Neutrophil (primary cell): ENCODE measurements at regions not wholly inside any gene's neighbourhood (a gene's known extent, or its start where the extent isn't known, plus 50 kb on each side); places are given as distances from the start of the nearest gene placed in this dataset.

ENCODE experiments used
- H3K27ac ChIP-seq: fragments of 200-600 bp; sonication (generic); 2 replicates; pipeline ENCODE4 v1.5.1; 2016; ENCODE audit warnings: mild to moderate bottlenecking, moderate library complexity
- H3K27me3 ChIP-seq: fragments of 200-600 bp; sonication (generic); 2 replicates; pipeline ENCODE4 v1.6.0; 2016; ENCODE audit warnings: mild to moderate bottlenecking
- H3K36me3 ChIP-seq: fragments of 200-600 bp; sonication (generic); 2 replicates; pipeline ENCODE4 v1.5.1; 2017
- H3K4me1 ChIP-seq, 2 experiments: fragments of 200-600 bp in 1 of 2; sonication (generic) in 1 of 2; 1 replicate in 1 of 2; 2 replicates in 1 of 2; pipeline versions ENCODE4 v1.5.1 to v1.6.1; 2013 to 2016; ENCODE audit warnings: low read depth in 1 of 2, low read length in 1 of 2, mild to moderate bottlenecking in 1 of 2, moderate library complexity in 1 of 2; ENCODE audit not compliant: control insufficient read depth in 1 of 2, insufficient read depth in 1 of 2
- H3K4me3 ChIP-seq, 2 experiments: fragments of 200-600 bp in 1 of 2; sonication (generic) in 1 of 2; 1 replicate in 1 of 2; 2 replicates in 1 of 2; pipeline ENCODE4 v1.5.1; 2013 to 2016; ENCODE audit warnings: low read depth in 1 of 2, low read length in 1 of 2, mild to moderate bottlenecking in 1 of 2, moderate library complexity in 1 of 2
- H3K9me3 ChIP-seq: fragments of 200-600 bp; sonication (generic); 2 replicates; pipeline ENCODE4 v1.5.1; 2016
- TF ChIP-seq, protein P1 (sequence below): fragments of 200-600 bp; sonication (generic); IDR thresholded peaks from 2 replicates; pipeline ENCODE4 v1.5.1; 2016; ENCODE audit warnings: antibody characterized with exemption

GRCh38 chr9:28025186-28025585 is 451.9 kb upstream of the C9orf72 start:
- TF ChIP-seq, protein P1, sequence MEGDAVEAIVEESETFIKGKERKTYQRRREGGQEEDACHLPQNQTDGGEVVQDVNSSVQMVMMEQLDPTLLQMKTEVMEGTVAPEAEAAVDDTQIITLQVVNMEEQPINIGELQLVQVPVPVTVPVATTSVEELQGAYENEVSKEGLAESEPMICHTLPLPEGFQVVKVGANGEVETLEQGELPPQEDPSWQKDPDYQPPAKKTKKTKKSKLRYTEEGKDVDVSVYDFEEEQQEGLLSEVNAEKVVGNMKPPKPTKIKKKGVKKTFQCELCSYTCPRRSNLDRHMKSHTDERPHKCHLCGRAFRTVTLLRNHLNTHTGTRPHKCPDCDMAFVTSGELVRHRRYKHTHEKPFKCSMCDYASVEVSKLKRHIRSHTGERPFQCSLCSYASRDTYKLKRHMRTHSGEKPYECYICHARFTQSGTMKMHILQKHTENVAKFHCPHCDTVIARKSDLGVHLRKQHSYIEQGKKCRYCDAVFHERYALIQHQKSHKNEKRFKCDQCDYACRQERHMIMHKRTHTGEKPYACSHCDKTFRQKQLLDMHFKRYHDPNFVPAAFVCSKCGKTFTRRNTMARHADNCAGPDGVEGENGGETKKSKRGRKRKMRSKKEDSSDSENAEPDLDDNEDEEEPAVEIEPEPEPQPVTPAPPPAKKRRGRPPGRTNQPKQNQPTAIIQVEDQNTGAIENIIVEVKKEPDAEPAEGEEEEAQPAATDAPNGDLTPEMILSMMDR = no peak
- Histone ChIP-seq H3K4me1 (no peaks in the 10 kb centered on the region), H3K9me3 (no peaks in the 10 kb centered on the region), H3K27me3 (no peaks in the 10 kb centered on the region), H3K36me3 (no peaks in the 10 kb centered on the region), H3K27ac (no peak overlapping the region), H3K4me3 (no peak overlapping the region)

- Histone ChIP-seq H3K4me3 (no peak overlapping the region), H3K27me3 (no peaks in the 10 kb centered on the region), H3K36me3 (no peaks in the 10 kb centered on the region), H3K9me3 (no peaks in the 10 kb centered on the region), H3K4me1 (no peaks in the 10 kb centered on the region), H3K27ac (no peak overlapping the region)
- TF ChIP-seq, protein P1 = no peak
These were observed 458.4 kb upstream of the C9orf72 start for GRCh38 chr9:28031521-28032267.

DNA sequence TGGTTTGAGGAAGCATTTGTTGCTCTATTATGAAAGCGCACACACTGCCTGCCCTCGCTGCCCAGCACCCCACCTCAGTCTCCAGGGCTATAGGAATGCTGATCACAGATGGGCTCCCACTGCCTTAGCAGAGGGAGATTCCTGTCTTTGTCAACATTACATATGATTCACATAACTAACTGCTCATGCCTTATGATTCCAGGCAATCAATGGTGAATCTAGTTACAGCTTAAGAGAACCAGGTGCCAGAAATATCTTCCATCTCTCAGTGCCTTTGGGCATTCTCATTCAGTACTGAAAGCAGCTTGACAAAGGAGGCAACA is 458.9 kb upstream of the C9orf72 start:
- Histone ChIP-seq H3K9me3 (no peaks in the 10 kb centered on the region), H3K27me3 (no peaks in the 10 kb centered on the region), H3K36me3 (no peaks in the 10 kb centered on the region), H3K4me3 (no peak overlapping the region), H3K27ac (no peak overlapping the region), H3K4me1 (no peaks in the 10 kb centered on the region)
- TF ChIP-seq, protein P1 = no peak

GRCh38 chr9:28034242-28034641 is 461.0 kb upstream of the C9orf72 start:
- TF ChIP-seq, protein P1 = no peak
- no peaks in the 10 kb centered on the region for H3K27me3 ChIP-seq
- no peak overlapping the region for H3K4me3 ChIP-seq
- H3K27ac ChIP-seq = no peak overlapping the region
- no peaks in the 10 kb centered on the region for H3K4me1 ChIP-seq
- no peaks in the 10 kb centered on the region for H3K36me3 ChIP-seq
- no peaks in the 10 kb centered on the region for H3K9me3 ChIP-seq

GRCh38 chr9:28037968-28038367 is 464.7 kb upstream of the C9orf72 start:
- no peak overlapping the region for H3K27ac ChIP-seq
- TF ChIP-seq, protein P1 = no peak
- no peaks in the 10 kb centered on the region for H3K9me3 ChIP-seq
- H3K36me3 ChIP-seq = no peaks in the 10 kb centered on the region
- no peaks in the 10 kb centered on the region for H3K27me3 ChIP-seq
- no peaks in the 10 kb centered on the region for H3K4me1 ChIP-seq
- no peak overlapping the region for H3K4me3 ChIP-seq

DNA sequence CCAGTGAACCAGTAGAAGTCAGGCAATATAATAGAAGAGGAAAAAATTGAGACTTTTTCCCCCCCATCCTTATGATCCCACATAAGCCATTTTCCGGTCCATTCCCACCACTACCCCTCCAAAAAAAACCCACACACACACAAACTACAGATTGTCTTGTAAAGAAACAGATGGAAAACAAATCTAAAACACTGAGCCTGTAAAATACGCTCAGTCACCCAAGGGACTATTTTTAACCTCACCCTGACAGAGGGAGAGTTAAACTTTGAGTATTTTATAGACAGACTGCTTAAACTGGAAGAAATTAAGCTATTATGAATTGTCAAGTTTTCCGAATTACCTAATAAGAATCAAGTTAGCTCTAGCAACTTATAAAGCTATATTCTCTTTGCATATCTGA is 471.8 kb upstream of the C9orf72 start:
- H3K4me1 ChIP-seq = no peaks in the 10 kb centered on the region
- TF ChIP-seq, protein P1 = no peak
- H3K9me3 ChIP-seq = no peaks in the 10 kb centered on the region
- H3K36me3 ChIP-seq = no peaks in the 10 kb centered on the region
- H3K27ac ChIP-seq = no peak overlapping the region
- H3K27me3 ChIP-seq = no peaks in the 10 kb centered on the region
- H3K4me3 ChIP-seq = no peak overlapping the region
